HG03432 (cell line): ENCODE measurements at regions not wholly inside any gene's neighbourhood (a gene's known extent, or its start where the extent isn't known, plus 50 kb on each side); places are given as distances from the start of the nearest gene placed in this dataset.

ENCODE experiments used
- ATAC-seq: cut with Tn5 transposase; IDR thresholded peaks from one replicate; pipeline ENCODE4 v1.9.1; 2021; ENCODE audit warnings: mild to moderate bottlenecking, moderate library complexity; ENCODE audit not compliant: unreplicated experiment

DNA sequence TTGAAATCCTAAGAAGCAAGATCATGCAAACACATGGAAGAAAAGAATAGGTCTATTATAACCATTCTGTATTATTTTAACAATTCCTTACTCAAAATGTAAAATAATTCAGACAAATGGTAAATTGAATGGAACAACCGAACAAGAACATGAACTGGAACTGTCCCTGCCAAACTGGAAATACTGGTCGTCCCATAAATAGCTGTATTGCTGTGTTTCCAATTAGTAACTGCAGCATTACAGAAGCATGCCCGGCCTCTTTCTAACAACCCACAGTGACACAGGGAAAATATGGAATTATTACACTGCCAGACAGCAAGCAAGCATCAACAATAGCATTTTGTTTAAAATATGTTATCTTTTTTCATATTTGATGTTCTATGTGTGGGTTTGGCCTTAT lies 1138.5 kb upstream of the PHF14 start:
- no peak for ATAC-seq

- no peak for ATAC-seq
Measured at GRCh38 chr7:9836671-9837070, 1137.0 kb upstream of the PHF14 start.

DNA sequence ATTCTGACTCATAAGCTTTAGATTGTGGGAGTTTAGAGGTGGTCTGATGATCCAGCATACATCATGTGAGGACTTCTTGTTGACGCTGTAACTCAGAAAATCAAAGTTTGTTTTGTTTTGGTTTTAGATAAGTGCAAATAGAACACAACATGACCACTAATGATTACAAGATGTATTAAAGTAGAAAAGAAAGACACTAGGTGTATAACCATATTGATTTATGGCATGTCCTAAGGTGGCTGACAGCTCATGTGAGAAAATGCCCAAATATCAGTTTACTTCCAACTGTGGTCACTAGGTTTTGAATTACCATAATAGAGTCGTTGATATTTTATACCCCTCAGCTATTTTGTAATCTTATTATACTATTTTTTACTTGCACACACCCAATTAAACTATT lies 1131.4 kb upstream of the PHF14 start:
- no peak for ATAC-seq

DNA sequence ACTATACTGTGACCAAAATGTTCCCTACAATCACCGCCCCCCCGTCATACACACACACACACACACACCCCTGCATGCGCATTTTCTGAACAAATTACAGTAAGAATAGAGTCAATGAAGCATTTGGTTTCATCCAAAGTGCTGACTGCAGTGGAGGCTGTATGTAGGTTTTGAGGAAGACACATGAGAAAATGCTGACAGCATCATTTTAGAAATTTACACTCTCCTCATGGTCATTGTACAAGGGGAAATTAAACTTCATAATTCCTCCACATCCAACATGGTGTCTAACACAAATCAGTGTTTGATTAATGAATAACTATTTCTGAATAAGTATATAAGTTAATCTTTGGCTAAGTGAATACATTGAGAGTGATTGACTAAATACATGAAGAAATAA lies 1126.8 kb upstream of the PHF14 start:
- ATAC-seq, result no peak

DNA sequence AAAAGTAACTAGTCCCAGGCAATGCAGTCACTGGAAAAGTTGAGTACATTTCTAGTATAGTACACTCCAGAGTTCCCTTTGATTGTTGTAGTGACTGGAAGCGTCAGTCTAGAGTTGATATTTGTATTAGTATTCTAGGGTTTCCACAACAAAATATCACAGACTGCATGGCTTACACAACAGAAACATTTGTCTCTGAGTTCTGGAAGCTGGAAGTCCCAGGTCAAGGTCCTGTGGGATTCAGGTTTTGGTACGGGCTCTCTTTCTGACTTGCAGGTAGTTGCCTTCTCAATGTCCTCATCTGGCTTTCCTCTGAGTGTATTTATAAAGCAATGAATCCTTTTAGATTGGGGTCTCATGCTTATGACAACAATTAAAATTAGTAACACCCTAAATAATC lies 1119.1 kb upstream of the PHF14 start:
- no peak for ATAC-seq

DNA sequence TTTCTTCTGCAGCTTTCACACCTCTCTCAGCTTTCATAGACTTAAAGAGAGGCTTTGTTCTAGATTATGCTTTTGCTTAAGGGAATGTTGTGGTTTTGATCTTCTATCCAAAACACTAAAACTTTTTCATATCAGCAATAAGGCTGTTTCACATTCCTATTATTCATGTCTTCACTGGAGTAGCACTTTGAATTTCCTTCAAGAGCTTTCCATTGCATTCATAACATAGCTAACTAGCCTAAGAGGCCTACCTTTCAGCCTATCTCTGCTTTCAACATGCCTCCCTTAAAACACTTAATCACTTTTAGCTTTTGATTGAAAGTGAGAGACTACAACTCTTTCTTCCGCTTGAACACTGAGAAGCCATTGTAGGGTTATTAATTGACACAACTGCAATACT lies 1117.0 kb upstream of the PHF14 start:
- no peak for ATAC-seq

DNA sequence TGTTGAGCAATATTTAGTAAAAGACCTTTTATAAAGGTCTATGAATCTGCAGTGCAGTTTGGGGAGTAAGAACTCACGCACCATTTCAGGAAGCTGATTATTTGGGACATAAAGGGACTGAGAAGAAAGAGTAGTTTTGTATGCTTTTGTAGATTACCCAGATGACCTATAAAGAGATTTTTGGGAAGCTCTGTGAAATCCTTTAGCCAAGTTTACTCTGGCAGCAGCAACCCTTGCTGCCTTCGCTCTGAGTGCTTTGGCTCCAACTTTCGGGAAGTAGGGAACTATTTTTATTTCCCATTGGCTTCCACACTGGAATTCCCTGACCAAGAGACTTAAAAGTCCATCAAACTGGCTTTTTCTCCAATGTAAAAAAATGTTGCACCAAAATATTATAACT lies 1110.1 kb upstream of the PHF14 start:
- ATAC-seq, result no peak

GRCh38 chr7:9869151-9869550 lies 1104.5 kb upstream of the PHF14 start:
- ATAC-seq, result no peak

DNA sequence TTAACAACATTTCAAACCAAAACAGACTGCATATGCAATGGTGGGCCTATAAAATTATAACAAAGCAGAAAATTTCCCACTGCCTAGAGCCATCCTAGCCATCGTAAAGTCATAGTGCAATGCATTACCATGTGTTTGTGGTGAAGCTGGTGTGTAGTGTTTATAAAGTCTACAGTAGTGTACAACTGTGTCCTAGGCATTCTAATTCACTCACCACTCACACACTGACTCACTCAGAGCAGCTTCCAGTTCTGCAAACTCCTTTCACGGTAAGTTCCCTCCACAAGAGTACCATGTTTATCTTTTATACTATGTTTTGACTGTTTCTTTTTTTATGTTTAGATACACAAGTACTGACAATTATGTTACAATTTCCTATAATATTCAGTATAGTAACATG lies 1104.1 kb upstream of the PHF14 start:
- no peak for ATAC-seq

GRCh38 chr7:9870674-9871073 lies 1103.0 kb upstream of the PHF14 start:
- no peak for ATAC-seq

DNA sequence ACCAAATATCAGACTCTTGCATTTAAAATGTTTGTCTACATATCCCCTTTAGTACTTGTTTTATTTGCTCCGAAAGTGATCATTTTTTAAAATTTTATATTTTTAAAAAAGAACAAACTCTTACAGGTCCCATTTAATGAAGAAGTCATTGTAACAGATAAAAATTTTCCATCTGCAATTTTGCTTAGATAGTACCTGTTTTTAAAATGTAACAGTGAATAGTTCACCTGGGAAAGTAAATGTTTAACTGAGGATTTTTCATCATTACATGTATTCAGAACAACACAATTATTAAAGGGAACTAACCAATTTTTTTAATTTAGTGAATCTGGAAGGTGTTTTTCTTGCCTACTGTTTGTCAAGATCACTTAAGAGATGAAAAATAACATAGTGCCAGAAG lies 1099.5 kb upstream of the PHF14 start:
- ATAC-seq, result no peak

DNA sequence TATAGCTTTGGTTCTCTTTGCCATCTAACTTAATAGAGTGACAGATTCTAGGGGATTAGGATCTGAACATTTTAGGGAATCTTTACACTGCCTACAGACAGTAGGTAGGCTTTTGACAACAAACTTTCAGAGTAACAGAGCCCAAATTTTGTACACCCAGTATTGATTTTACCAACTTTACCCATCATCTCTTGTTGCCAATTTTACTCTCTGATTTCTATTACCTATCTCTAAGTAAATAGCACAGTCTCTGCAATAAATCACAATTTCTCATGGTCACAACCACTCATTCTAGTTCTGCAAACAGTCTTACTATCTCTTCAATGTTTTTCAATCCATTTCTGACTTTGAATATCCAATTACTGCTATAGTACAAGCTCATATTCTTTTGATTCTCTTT lies 1097.6 kb upstream of the PHF14 start:
- no peak for ATAC-seq

DNA sequence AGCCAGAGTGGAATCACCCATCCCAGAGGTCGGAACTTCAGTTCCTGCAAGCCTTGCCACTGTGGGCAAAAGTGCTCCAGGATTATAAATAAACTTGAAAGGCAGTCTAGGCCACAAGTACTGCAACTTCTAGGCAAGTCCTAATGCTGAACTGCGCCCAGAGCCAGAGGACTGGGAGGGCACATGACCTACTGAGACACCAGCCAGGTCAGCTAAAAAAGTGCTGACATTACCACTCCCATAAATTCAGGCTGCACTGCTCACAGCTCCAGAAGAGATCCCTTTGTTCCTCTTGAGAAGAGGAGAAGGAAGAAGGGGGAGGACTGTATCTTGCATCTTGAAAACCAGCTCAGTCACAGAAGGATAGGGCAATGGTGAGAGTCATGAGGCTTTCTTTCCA lies 1084.1 kb upstream of the PHF14 start:
- no peak for ATAC-seq

GRCh38 chr7:9890092-9890491 lies 1083.6 kb upstream of the PHF14 start:
- no peak for ATAC-seq

DNA sequence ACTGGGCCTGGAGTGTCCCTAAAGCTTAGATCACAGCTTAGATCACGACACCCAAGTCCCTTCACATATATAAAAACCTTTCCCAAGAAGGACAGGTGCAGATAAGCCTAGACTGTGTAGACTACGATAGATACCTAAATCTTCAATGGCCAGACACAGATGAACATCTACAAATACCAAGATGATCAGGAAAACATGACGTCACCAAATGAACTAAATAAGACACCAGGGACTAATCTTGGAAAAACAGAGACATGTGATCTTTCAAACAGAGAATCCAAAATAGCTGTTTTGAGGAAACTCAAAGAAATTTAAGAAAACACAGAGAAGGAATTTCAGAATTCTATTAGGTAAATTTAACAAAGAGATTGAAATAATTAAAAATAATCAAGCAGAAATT lies 1082.6 kb upstream of the PHF14 start:
- no peak for ATAC-seq

GRCh38 chr7:9900339-9900738 lies 1073.3 kb upstream of the PHF14 start:
- no peak for ATAC-seq

DNA sequence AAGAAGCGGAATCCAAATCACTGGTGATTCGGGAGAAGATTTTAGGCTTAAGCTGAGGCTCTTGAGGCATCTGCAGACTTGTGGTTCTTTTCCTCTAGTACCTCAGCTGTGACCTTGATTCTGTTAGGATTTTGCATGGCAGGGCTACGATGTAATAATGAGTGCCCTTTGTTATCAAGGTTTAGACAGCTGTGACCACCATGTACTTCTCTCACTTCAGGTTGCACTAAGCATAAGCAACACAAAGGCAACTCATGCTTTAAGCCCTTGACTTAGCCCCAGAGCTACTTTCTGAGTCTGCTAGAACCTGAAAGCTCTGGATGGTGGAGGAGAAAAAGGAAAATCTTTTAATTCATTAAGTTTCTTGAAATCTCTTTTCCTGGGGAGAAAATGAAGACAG lies 1052.3 kb upstream of the PHF14 start:
- no peak for ATAC-seq

- ATAC-seq, result no peak
Measured at GRCh38 chr7:9937944-9938631, 1035.6 kb upstream of the PHF14 start.

GRCh38 chr7:9939176-9939575 lies 1034.5 kb upstream of the PHF14 start:
- ATAC-seq, result no peak

GRCh38 chr7:9945131-9945530 lies 1028.5 kb upstream of the PHF14 start:
- ATAC-seq, result no peak

DNA sequence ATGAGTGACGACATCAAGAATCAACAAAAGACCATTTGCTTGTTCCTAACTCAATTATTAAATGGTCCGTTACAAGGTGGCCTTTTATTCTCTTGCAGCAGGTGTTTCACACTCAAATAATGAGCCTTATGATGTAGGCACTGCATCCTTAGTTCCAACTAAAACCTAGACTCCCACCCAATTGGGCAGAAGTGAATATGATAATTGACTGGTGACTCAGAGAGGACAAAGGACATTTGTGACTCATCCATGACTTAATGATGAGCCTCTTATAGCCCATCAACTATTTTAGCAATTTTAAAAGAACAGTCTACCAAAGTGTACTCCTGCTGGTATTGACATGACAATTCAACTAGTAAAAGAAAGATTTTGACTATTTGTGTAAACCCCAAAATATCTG lies 1027.8 kb upstream of the PHF14 start:
- ATAC-seq, result no peak

- no peak for ATAC-seq
Measured at GRCh38 chr7:9955138-9955537, 1018.5 kb upstream of the PHF14 start.

GRCh38 chr7:9958486-9958885 lies 1015.2 kb upstream of the PHF14 start:
- no peak for ATAC-seq
